ENCODE measurements at regions not wholly inside any gene's neighbourhood (a gene's known extent, or its start where the extent isn't known, plus 50 kb on each side); places are given as distances from the start of the nearest gene placed in this dataset.

DNA sequence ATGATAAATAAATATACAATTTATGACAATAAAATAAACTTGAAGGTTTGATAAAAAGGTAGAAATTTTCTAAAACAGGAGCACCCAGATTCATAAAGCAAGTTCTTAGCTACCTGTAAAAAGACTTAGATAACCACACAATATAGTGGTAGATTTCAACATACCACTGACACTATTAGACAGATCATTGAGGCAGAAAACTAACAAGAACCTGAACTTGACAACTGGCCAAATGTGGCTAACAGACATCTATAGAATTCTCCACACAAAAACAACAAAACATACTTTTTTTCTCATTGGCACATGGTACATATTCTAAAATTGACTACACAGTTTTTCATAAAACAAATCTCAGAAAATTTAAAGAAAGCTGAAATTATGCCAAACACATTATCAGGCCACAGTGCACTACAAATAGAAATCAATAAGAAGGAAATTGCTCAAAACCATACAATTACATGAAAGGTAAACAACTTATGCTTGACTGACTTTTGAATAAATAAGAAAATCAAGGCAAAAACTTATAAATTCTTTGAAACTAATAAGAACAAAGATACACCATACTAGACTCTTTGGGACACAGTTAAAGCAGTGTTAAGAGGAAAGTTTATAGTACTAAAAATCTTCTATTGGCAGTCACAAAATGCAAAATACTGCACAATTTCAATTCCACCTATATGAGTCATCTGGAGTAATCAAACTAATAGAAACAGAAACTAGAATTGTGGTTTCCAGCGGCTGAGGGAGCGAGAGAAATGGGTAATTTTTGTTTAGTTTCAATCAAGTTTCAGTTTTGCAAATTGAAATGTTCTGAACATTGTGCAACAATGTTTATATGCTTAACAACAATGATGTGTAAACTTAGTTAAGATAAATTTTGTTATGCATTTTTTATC, 925.6 kb downstream of the SH3BGRL start:
- POLR2A ChIA-PET (ENCODE audit: unreplicated experiment): no interaction called here

More for the DNA sequence above, 925.6 kb downstream of the SH3BGRL start:
- no peaks in the 10 kb centered on the region for H3K79me1 ChIP-seq (ENCODE audit: low read depth in 1 of 2, low read length in 2 of 2)
- CTCF ChIA-PET: no interaction called here
- WGBS, 2 experiments (ENCODE audit: extremely low coverage in 2 of 2, insufficient read length in 1 of 2): no CpG with 5 or more reads among the region's 2 CpGs
- no peaks in the 10 kb centered on the region for H3K36me3 ChIP-seq (ENCODE audit: control insufficient read depth, insufficient read depth, low read length)
- no peaks in the 10 kb centered on the region for H3K9me1 ChIP-seq (ENCODE audit: insufficient read depth, low read length)
- no peak overlapping the region for H3K18ac ChIP-seq (ENCODE audit: low read depth, low read length)
- no peak overlapping the region for H2AFZ ChIP-seq (replicated peaks; ENCODE audit: low read length, poor library complexity)
- no peaks in the 10 kb centered on the region for H3K27me3 ChIP-seq (ENCODE audit: control insufficient read depth, insufficient read depth, low read length)
- no peak overlapping the region for H4K91ac ChIP-seq (ENCODE audit: insufficient read depth, low read depth, low read length)
- H3K23ac ChIP-seq (ENCODE audit: low read depth, low read length): no peak overlapping the region
- no peak for ATAC-seq (ENCODE audit: low read depth)
- H2BK20ac ChIP-seq (ENCODE audit: low read depth, low read length): no peak overlapping the region
- H4K5ac ChIP-seq (ENCODE audit: low read depth, low read length): no peak overlapping the region
- no peak overlapping the region for H4K8ac ChIP-seq (ENCODE audit: low read depth in 2 of 2, low read length in 2 of 2)
- no peak overlapping the region for H2AK9ac ChIP-seq (replicated peaks; ENCODE audit: low read depth, low read length, poor library complexity)
- dilution Hi-C loops (cut with HindIII; ENCODE audit: low sequenced_read_pairs, unreplicated experiment): no loop called here
- H4K20me1 ChIP-seq (ENCODE audit: insufficient read depth, low read length): no peaks in the 10 kb centered on the region
- H2BK15ac ChIP-seq (ENCODE audit: low read depth, low read length): no peak overlapping the region
- H3K27ac ChIP-seq (ENCODE audit: insufficient read depth, low read length): no peak overlapping the region
- no peak overlapping the region for H3K4ac ChIP-seq (ENCODE audit: low read depth, low read length)
- H3K4me3 ChIP-seq (ENCODE audit: insufficient read depth, low read depth, low read length): no peak overlapping the region
- no peak overlapping the region for H3K4me2 ChIP-seq (ENCODE audit: low read depth, low read length)
- H2AK5ac ChIP-seq (ENCODE audit: low read depth, low read length): no peak overlapping the region
- no peak overlapping the region for H2BK120ac ChIP-seq (ENCODE audit: low read depth, low read length)
- BruUV-seq (replicated peaks): no TSS peak
- TF ChIP-seq CHD1 (IDR thresholded peaks at IDR 0.05; ENCODE audit: low read depth, low read length) (no peak), CEBPB (IDR thresholded peaks at IDR 0.05; ENCODE audit: low read depth, low read length) (0 out of 2 replicates have a peak, but pooled peaks have one; percentile 16)
- DNase-seq: no peak
- no peaks in the 10 kb centered on the region for H3K4me1 ChIP-seq (ENCODE audit: control insufficient read depth, insufficient read depth, low read length)
- intact Hi-C loops (cut with micrococcal nuclease): no loop called here
- in situ Hi-C loops (cut with MboI; ENCODE audit: low sequenced_read_pairs): no loop called here
- H3K56ac ChIP-seq (ENCODE audit: extremely low read depth, insufficient read depth, low read length): no peak overlapping the region
- no peaks in the 10 kb centered on the region for H3K9me3 ChIP-seq (ENCODE audit: control insufficient read depth, insufficient read depth, low read length)
- H2BK5ac ChIP-seq (ENCODE audit: low read depth, low read length, poor library complexity, severe bottlenecking): no peak overlapping the region
- no peak overlapping the region for H3K9ac ChIP-seq (ENCODE audit: low read depth, low read length)
- H3K14ac ChIP-seq (replicated peaks; ENCODE audit: low read depth, low read length): no peak overlapping the region
